Activated CD4-positive, alpha-beta T cell treated with anti-CD3 and anti-CD28 coated beads for 48 hours (primary cell): ENCODE measurements at regions not wholly inside any gene's neighbourhood (a gene's known extent, or its start where the extent isn't known, plus 50 kb on each side); places are given as distances from the start of the nearest gene placed in this dataset.
"Not testable (repeated sequence)": the region's sequence is repeated elsewhere in the genome, so short reads cannot be mapped to it uniquely, and the experiment has no call there.

Source experiments
- DNase-seq: peaks from one replicate; pipeline ENCODE4 v3.0.0-alpha.2; 2020

DNA sequence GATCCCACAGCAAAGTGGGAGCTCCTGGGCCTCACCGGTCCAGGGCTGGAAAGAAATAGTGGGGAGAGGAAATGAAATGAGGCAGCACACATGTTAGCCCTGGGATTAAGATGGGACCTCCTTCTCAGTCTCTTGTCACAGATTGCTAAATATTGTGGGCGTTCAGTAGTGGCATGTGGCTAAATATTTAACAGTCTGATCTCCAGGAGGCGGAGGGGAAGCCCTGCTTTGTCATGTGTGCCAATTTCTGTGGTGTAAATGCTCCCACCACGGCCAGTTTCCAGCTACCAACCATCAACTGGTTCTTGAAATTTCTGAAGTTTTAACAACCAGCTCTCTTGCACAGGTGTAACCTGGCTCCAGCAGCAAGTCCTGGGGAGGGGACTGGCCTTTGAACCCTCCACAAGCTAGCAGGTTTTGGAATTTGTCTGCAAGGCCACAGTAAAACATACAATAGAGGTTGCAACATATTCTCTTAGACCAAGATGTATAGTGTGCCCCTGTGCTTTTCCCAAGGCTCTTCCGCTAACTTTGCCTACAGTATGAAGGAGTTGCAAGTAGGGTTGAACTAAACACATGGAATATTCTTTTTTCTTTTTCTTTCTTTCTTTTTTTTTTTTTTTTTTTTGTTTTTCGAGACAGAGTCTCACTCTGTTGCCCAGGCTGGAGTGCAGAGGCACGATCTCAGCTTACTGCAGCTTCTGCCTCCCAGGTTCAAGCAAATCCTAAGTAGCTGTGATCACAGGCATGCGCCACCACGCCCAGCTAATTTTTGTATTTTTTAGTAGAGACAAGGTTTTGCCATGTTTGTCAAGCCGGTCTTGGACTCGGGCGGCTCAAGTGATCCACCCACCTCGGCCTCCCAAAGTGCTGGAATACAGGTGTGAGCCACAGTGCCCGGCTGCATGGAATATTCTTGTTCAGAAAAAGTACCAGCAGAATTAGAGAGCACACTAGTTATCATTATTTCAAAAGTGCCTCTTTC is 103.1 kb upstream of the PCBD1 start:
- DNase-seq, result no peak

- DNase-seq, result no peak
Observed at GRCh38 chr10:70992436-70992835, 104.1 kb upstream of the PCBD1 start.

- no peak for DNase-seq
Observed at GRCh38 chr10:70993051-70993450, 104.7 kb upstream of the PCBD1 start.

- no peak for DNase-seq
Observed at GRCh38 chr10:70996549-70996948, 108.2 kb upstream of the PCBD1 start.

- no peak for DNase-seq
Observed at GRCh38 chr10:70997236-70997635, 108.9 kb upstream of the PCBD1 start.

DNA sequence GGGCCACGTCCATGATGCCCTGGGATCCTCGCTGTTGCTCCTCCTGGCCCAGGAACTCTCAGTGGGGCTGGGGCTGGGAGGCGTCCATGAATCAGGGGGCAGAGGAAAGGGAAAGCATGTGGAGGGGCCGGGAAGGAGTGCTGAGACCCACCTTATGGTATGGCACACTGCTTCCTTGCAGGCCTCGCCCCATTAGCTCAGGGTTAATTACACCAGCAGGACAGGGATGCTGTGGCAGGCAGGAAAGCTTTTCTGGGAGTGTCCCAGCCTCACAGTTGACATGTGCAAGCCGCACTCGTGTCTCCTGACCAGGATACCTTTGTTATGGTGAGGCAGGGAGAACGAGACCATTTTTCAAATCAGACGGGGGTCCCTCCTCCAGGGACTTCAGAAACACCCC is 109.7 kb upstream of the PCBD1 start:
- DNase-seq, result no peak

- no peak for DNase-seq
Observed at GRCh38 chr10:71001470-71001869, 113.1 kb upstream of the PCBD1 start.

- DNase-seq, result no peak
Observed at GRCh38 chr10:71004176-71005075, 116.1 kb upstream of the PCBD1 start.

- DNase-seq, result no peak
Observed at GRCh38 chr10:71005337-71006305, 117.3 kb upstream of the PCBD1 start.

DNA sequence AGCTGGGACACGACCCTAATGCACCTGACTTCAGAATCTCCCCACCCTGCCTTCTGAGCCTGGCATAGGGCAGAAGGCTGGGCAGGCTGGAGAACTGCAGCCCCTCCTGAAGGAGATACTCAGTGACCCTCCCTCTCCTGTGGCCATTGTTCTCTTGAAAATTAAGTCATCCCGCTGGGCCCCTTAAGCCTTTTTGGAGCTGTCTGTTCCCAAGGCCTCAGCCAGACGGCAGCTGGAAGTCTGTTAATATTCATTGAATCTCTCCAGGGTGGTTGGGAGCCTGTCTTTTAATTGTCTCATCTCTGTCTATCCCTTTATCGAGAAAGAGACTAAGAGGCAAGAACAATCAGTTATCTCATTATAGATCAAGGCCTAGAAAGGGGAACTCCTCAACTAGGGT is 118.1 kb upstream of the PCBD1 start:
- DNase-seq, result no peak

DNA sequence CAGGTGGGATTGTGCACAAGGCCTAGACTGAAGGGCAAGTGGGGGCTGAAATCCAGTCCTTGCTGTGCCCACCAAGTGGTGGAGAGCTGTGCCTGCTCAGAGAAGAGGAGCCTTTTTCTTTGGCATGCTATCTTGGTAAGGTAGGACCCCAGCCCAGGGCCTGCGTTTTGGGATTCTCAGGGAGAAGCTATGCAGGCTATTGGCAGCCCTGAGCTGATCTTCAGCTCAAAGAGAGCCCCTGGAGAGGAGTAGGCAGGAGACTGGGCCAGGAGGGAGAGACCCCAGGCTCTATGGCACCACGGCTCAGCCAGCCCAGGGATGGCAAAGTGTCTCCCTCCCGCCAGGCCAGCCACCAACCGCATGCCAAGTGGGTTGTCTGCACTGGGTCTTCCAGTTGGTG is 119.2 kb upstream of the PCBD1 start:
- no peak for DNase-seq

DNA sequence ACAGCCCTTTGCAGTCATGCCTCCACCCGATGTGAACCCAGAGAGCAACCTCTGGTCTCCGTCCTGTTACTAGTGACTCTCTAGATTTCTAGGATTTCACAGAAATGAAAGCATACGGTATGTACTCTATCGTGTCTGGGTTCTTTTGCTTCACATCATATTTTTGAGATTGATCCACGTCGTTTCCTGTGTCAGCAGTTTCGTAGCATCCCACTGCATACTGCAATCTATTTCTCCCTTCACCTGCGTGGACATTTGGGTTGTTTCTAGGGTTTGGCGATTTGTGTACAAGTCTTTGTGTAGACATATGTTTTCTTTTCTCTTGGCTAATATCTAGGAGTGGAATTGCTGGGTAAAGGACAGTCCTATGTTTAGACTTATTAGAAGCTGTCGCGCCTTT is 119.8 kb upstream of the PCBD1 start:
- DNase-seq, result no peak

- no peak for DNase-seq
Observed at GRCh38 chr10:71009126-71009525, 120.8 kb upstream of the PCBD1 start.

DNA sequence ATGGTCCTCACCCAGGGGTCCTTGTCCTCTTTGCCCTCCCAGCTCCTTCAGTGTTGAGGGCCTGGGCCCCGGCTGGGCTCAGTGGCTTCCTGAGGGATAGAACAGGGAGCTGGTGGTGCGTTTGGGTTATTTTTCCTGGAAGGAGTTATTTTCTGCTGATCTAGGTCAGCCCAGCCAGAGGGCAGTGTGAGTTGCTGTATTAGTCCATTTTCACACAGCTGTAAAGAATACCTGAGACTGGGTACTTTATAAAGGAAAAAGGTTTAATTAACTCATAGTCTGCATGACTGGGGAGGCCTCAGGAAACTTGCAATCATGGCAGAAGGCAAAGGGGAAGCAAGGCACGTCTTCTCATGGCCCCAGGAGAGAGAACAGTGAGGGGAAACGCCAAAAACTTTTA is 122.4 kb upstream of the PCBD1 start:
- DNase-seq, result no peak

DNA sequence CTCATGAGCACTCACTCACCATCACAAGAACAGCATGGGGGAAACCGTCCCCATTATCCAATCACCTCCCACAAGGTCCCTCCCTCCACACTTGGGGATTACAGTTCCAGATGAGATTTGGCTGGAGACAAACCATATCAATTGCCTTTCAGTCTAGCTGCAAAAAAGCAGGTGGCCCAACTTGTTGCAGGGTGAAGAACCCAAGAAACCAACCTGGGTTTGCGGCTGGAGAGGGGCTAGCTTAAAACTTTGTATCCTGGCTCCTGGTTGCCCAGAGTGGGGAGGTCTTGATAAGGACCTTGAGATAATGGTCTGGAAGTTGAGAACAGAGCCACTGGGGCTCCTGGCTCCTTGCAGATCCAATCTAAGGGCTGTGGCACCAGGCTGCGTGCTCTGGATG is 122.8 kb upstream of the PCBD1 start:
- no peak for DNase-seq

GRCh38 chr10:71014021-71014805 is 125.8 kb upstream of the PCBD1 start:
- no peak for DNase-seq

GRCh38 chr10:71015674-71016073 is 127.3 kb upstream of the PCBD1 start:
- no peak for DNase-seq

DNA sequence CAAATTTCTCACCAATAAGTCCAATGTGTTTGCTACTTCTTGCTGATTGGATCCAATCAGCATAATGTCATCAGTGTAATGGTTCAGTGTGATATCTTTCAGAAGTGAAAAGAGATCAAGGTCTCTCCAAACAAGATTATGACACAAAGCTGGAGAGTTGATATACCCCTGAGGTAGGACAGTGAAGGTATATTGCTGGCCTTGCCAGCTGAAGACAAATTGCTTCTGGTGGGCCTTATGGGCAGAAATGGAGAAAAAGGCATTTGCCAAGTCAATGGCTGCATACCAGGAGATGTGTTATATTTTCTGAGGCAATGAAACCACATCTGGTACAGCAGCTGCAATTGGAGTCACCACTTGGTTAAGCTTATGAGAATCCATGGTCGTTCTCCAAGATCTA is 131.7 kb upstream of the PCBD1 start:
- DNase-seq, result not testable (repeated sequence)

- DNase-seq, result no peak
Observed at GRCh38 chr10:71021402-71021801, 133.0 kb upstream of the PCBD1 start.

- no peak for DNase-seq
Observed at GRCh38 chr10:71023704-71024283, 135.4 kb upstream of the PCBD1 start.

GRCh38 chr10:71024490-71024889 is 136.1 kb upstream of the PCBD1 start:
- no peak for DNase-seq
